ENCODE measurements at regions not wholly inside any gene's neighbourhood (a gene's known extent, or its start where the extent isn't known, plus 50 kb on each side); places are given as distances from the start of the nearest gene placed in this dataset.

- no peak overlapping the region for H3K23ac ChIP-seq (ENCODE audit: low read depth, low read length)
- H4K5ac ChIP-seq (ENCODE audit: low read depth, low read length): no peak overlapping the region
- 73% methylated on average over 3 of the region's 14 CpGs; no CpG with 5 or more reads in 1 of the 2 experiments for WGBS, 2 experiments (ENCODE audit: extremely low coverage in 2 of 2, insufficient read length in 1 of 2)
- no peaks in the 10 kb centered on the region for H3K9me3 ChIP-seq (ENCODE audit: control insufficient read depth, insufficient read depth, low read length)
- no peak overlapping the region for H3K4me2 ChIP-seq (ENCODE audit: low read depth, low read length)
- intact Hi-C loops (cut with micrococcal nuclease) (no loop called here), dilution Hi-C loops (cut with HindIII; ENCODE audit: low sequenced_read_pairs, unreplicated experiment) (loop anchor here (25.0 kb wide), 1 partner anchor 1075 kb away; the partner anchor contains the start of gene RAB6D), in situ Hi-C loops (cut with MboI; ENCODE audit: low sequenced_read_pairs) (no loop called here)
- H3K4me3 ChIP-seq (ENCODE audit: insufficient read depth, low read depth, low read length): no peak overlapping the region
- H2BK20ac ChIP-seq (ENCODE audit: low read depth, low read length): no peak overlapping the region
- CTCF ChIA-PET: interaction anchor here (0.8 to 1.5 kb wide), 3 partner anchors 10 to 55 kb away, joined by 3 to 8 read pairs (median 4); partner anchors contain the start of gene IMP4
- no peak overlapping the region for H2BK5ac ChIP-seq (ENCODE audit: low read depth, low read length, poor library complexity, severe bottlenecking)
- H3K18ac ChIP-seq (ENCODE audit: low read depth, low read length): no peak overlapping the region
- TF ChIP-seq CEBPB (IDR thresholded peaks at IDR 0.05; ENCODE audit: low read depth, low read length) (no peak), SMC3 (IDR thresholded peaks at IDR 0.05; ENCODE audit: low read depth, low read length) (no peak), ELK1 (IDR thresholded peaks at IDR 0.05; ENCODE audit: borderline replicate concordance, low read depth, low read length) (no peak)
- H3K27ac ChIP-seq (ENCODE audit: insufficient read depth, low read length): no peak overlapping the region
- no peaks in the 10 kb centered on the region for H3K27me3 ChIP-seq (ENCODE audit: control insufficient read depth, insufficient read depth, low read length)
- BruUV-seq (replicated peaks): no TSS peak
- no peak overlapping the region for H2AK9ac ChIP-seq (replicated peaks; ENCODE audit: low read depth, low read length, poor library complexity)
- ATAC-seq (ENCODE audit: low read depth) (no peak), DNase-seq (no peak)
- no peak overlapping the region for H4K91ac ChIP-seq (ENCODE audit: insufficient read depth, low read depth, low read length)
- no peaks in the 10 kb centered on the region for H4K20me1 ChIP-seq (ENCODE audit: insufficient read depth, low read length)
- H3K14ac ChIP-seq (replicated peaks; ENCODE audit: low read depth, low read length): no peak overlapping the region
- no peak overlapping the region for H2BK120ac ChIP-seq (ENCODE audit: low read depth, low read length)
- no peak overlapping the region for H3K4ac ChIP-seq (ENCODE audit: low read depth, low read length)
- no peaks in the 10 kb centered on the region for H3K79me1 ChIP-seq (ENCODE audit: low read depth in 1 of 2, low read length in 2 of 2)
- H2BK15ac ChIP-seq (ENCODE audit: low read depth, low read length): no peak overlapping the region
- no peaks in the 10 kb centered on the region for H3K9me1 ChIP-seq (ENCODE audit: insufficient read depth, low read length)
- H3K36me3 ChIP-seq (ENCODE audit: control insufficient read depth, insufficient read depth, low read length): no peaks in the 10 kb centered on the region
- POLR2A ChIA-PET (ENCODE audit: unreplicated experiment): no interaction called here
- no peaks in the 10 kb centered on the region for H3K4me1 ChIP-seq (ENCODE audit: control insufficient read depth, insufficient read depth, low read length)
- no peak overlapping the region for H2AFZ ChIP-seq (replicated peaks; ENCODE audit: low read length, poor library complexity)
- H3K9ac ChIP-seq (ENCODE audit: low read depth, low read length): no peak overlapping the region
- no peak overlapping the region for H4K8ac ChIP-seq (ENCODE audit: low read depth in 2 of 2, low read length in 2 of 2)
- no peak overlapping the region for H3K56ac ChIP-seq (ENCODE audit: extremely low read depth, insufficient read depth, low read length)
- H2AK5ac ChIP-seq (ENCODE audit: low read depth, low read length): no peak overlapping the region
These were observed 55.1 kb upstream of the IMP4 start for GRCh38 chr2:130287656-130288026.

Measured in IMR-90 (cell line).